ENCODE measurements at regions not wholly inside any gene's neighbourhood (a gene's known extent, or its start where the extent isn't known, plus 50 kb on each side); places are given as distances from the start of the nearest gene placed in this dataset.

DNA sequence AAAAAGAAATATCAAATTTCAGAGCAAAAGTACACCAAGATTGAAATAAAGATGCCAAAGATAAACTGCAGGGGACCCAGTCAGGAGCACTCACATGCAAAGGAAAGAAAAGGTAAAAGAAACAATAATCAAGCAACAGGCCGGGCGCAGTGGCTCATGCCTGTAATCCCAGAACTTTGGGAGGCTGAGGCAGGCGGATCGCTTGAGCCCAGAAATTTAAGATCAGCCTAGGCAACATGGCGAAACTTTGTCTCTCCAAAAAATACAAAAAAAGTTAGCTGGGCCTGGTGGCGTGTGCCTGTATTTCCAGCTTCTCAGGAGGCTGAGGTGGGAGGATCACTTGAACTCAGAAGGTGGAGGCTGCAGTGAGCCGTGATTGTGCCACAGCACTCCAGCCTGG lies 107.6 kb upstream of the SMURF2 start:
- Histone ChIP-seq H3K27me3 (ENCODE audit: insufficient read depth, low read length, poor library complexity, severe bottlenecking) (no peaks in the 10 kb centered on the region), H3K4me3 (ENCODE audit: low read length, poor library complexity, severe bottlenecking) (no peak overlapping the region), H3F3A (ENCODE audit: low read depth) (no peaks in the 10 kb centered on the region), H3K9ac (ENCODE audit: low read depth, low read length, poor library complexity, severe bottlenecking) (no peak overlapping the region), H3K36me3 (ENCODE audit: insufficient read depth, low read length) (no peaks in the 10 kb centered on the region; the same call in 1 of the 2 replicates), H3K79me2 (ENCODE audit: insufficient read depth, low read length) (peaks cover 11% of the 10 kb centered on the region; the same call in 1 of the 2 replicates), H3K9me3 (ENCODE audit: insufficient read depth, low read depth, low read length) (no peaks in the 10 kb centered on the region), H3K9me2 (replicated peaks; ENCODE audit: low read depth, low read length) (no peaks in the 10 kb centered on the region), H4K20me1 (ENCODE audit: insufficient read depth, low read length, poor library complexity, severe bottlenecking) (no peaks in the 10 kb centered on the region), H3K4me1 (ENCODE audit: insufficient read depth, low read length, poor library complexity, severe bottlenecking) (peaks cover 22% of the 10 kb centered on the region), H2AFZ (ENCODE audit: low read length) (no peak overlapping the region), H3K4me2 (ENCODE audit: low read depth, low read length, poor library complexity, severe bottlenecking) (no peak overlapping the region)
- no peak for TF ChIP-seq EZH2phosphoT487 (IDR thresholded peaks at IDR 0.05; ENCODE audit: borderline replicate concordance)
- TF ChIP-seq, protein P1, sequence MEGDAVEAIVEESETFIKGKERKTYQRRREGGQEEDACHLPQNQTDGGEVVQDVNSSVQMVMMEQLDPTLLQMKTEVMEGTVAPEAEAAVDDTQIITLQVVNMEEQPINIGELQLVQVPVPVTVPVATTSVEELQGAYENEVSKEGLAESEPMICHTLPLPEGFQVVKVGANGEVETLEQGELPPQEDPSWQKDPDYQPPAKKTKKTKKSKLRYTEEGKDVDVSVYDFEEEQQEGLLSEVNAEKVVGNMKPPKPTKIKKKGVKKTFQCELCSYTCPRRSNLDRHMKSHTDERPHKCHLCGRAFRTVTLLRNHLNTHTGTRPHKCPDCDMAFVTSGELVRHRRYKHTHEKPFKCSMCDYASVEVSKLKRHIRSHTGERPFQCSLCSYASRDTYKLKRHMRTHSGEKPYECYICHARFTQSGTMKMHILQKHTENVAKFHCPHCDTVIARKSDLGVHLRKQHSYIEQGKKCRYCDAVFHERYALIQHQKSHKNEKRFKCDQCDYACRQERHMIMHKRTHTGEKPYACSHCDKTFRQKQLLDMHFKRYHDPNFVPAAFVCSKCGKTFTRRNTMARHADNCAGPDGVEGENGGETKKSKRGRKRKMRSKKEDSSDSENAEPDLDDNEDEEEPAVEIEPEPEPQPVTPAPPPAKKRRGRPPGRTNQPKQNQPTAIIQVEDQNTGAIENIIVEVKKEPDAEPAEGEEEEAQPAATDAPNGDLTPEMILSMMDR (conservative IDR thresholded peaks at IDR 0.05; ENCODE audit: low read length), result no peak

DNA sequence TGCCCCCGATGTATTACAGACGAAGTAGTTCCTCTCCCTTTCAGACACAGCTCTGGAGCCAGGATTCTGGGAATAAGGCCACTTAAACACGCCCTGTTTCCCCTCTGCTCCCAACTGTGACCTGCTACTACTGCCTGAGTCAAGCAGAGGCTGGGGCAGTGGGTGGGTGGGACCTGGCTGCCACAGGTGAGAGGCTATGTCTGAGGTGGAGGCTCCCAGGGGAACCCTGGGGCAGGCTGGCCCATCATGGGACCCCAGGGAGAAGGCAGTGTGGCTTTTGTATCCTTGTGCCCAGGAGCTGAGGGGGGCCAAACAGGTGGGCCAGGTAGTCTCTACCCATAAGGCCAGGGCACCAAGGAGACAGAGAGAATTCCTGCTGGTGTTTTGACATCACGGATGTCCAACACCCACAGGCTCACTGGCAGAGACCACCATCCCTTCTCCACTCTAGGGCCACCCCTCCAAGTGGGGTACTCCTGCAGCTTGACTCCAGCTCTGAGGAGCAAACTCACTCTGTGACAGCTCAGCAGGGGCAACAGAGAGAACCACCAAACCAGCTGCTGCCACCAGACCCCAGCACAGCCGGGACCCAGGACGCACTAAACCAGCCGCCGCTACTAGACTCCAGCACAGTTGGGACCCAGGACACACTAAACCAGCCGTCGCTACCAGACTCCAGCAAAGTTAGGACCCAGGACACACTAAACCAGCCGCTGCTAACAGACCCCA lies 105.3 kb upstream of the SMURF2 start:
- H3K4me1 ChIP-seq (ENCODE audit: insufficient read depth, low read length, poor library complexity, severe bottlenecking), result peaks cover 3% of the 10 kb centered on the region
- no peaks in the 10 kb centered on the region for H4K20me1 ChIP-seq (ENCODE audit: insufficient read depth, low read length, poor library complexity, severe bottlenecking)
- H3K9me2 ChIP-seq (replicated peaks; ENCODE audit: low read depth, low read length), result no peaks in the 10 kb centered on the region
- H3K4me2 ChIP-seq (ENCODE audit: low read depth, low read length, poor library complexity, severe bottlenecking), result no peak overlapping the region
- TF ChIP-seq, protein P1 (conservative IDR thresholded peaks at IDR 0.05; ENCODE audit: low read length), result no peak
- no peak for TF ChIP-seq EZH2phosphoT487 (IDR thresholded peaks at IDR 0.05; ENCODE audit: borderline replicate concordance)
- no peak overlapping the region for H3K9ac ChIP-seq (ENCODE audit: low read depth, low read length, poor library complexity, severe bottlenecking)
- no peaks in the 10 kb centered on the region for H3F3A ChIP-seq (ENCODE audit: low read depth)
- no peaks in the 10 kb centered on the region for H3K9me3 ChIP-seq (ENCODE audit: insufficient read depth, low read depth, low read length)
- H3K79me2 ChIP-seq (ENCODE audit: insufficient read depth, low read length), result peaks cover 11% of the 10 kb centered on the region; the same call in 1 of the 2 replicates
- no peak overlapping the region for H3K4me3 ChIP-seq (ENCODE audit: low read length, poor library complexity, severe bottlenecking)
- H2AFZ ChIP-seq (ENCODE audit: low read length), result no peak overlapping the region
- peaks cover 7% of the 10 kb centered on the region; the same call in 1 of the 2 replicates for H3K36me3 ChIP-seq (ENCODE audit: insufficient read depth, low read length)
- H3K27me3 ChIP-seq (ENCODE audit: insufficient read depth, low read length, poor library complexity, severe bottlenecking), result no peaks in the 10 kb centered on the region

DNA sequence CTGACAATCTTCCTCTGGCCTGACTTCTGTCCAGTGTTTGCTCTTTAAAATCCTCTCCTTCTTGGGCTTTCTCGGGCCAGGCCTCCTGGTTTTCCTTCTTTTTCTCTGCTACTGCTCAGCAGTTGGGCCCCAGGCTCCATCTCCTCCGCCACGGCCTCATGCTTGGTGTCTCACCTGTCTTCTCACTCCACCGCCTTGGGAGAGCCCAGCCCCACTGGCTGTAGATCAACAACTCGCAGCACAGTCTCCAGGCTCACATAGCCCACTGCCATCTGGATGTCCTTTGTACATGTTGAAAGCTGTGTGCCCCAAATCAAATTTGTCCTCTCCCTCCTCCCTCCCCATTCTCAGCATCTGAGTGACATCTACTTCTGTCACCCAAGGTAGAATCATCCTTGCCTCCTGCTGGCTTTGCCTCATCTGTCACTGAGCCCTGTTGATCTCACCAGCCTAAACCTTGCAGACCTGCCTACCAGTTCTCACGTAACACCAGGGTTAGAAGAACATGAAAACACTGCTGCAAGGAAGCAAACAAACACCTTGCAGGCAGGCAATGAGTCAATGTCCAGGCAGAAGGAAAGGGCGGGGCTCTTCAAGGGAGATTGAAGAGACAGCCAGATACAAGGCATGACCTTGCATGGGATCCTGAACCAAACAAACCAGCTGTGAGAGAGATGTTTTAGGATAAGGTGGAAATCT lies 103.2 kb upstream of the SMURF2 start:
- H3K4me1 ChIP-seq (ENCODE audit: insufficient read depth, low read length, poor library complexity, severe bottlenecking), result no peaks in the 10 kb centered on the region
- no peak overlapping the region for H3K9ac ChIP-seq (ENCODE audit: low read depth, low read length, poor library complexity, severe bottlenecking)
- no peaks in the 10 kb centered on the region for H3F3A ChIP-seq (ENCODE audit: low read depth)
- no peak overlapping the region for H2AFZ ChIP-seq (ENCODE audit: low read length)
- H4K20me1 ChIP-seq (ENCODE audit: insufficient read depth, low read length, poor library complexity, severe bottlenecking), result no peaks in the 10 kb centered on the region
- H3K36me3 ChIP-seq (ENCODE audit: insufficient read depth, low read length), result peaks cover 21% of the 10 kb centered on the region; the same call in 1 of the 2 replicates
- no peak overlapping the region for H3K4me2 ChIP-seq (ENCODE audit: low read depth, low read length, poor library complexity, severe bottlenecking)
- no peaks in the 10 kb centered on the region for H3K9me3 ChIP-seq (ENCODE audit: insufficient read depth, low read depth, low read length)
- H3K9me2 ChIP-seq (replicated peaks; ENCODE audit: low read depth, low read length), result no peaks in the 10 kb centered on the region
- no peak overlapping the region for H3K4me3 ChIP-seq (ENCODE audit: low read length, poor library complexity, severe bottlenecking)
- H3K27me3 ChIP-seq (ENCODE audit: insufficient read depth, low read length, poor library complexity, severe bottlenecking), result no peaks in the 10 kb centered on the region
- TF ChIP-seq, protein P1 (conservative IDR thresholded peaks at IDR 0.05; ENCODE audit: low read length), result no peak
- no peak for TF ChIP-seq EZH2phosphoT487 (IDR thresholded peaks at IDR 0.05; ENCODE audit: borderline replicate concordance)
- H3K79me2 ChIP-seq (ENCODE audit: insufficient read depth, low read length), result peaks cover 8% of the 10 kb centered on the region; the same call in 1 of the 2 replicates

Data from Loucy (cell line).